ENCODE measurements at regions not wholly inside any gene's neighbourhood (a gene's known extent, or its start where the extent isn't known, plus 50 kb on each side); places are given as distances from the start of the nearest gene placed in this dataset.

DNA sequence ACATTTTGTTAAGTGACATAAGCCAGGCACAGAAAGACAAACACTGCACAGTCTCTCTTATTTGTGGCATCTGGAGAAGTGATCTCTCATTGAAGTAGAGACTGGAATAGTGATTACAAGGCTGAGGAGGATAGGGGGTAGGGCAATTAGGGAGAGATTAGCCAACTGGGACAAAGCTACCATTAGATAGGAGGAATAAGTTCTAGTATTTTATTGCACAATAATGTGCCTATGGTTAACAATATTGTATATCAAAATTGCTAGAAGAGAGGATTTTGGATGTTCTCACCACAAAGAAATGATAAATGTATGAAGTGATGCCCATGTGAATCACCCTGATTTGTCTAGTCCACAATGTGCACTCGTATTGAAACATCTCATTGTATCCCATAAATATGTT, 281.8 kb downstream of the MTRR start:
- Histone ChIP-seq H3K27ac (ENCODE audit: low read depth, low read length) (no peak overlapping the region), H3K36me3 (ENCODE audit: control insufficient read depth, insufficient read depth, low read length) (no peaks in the 10 kb centered on the region), H3K4me3 (ENCODE audit: low read length) (no peak overlapping the region), H3K9me3 (ENCODE audit: control insufficient read depth, low read length) (no peaks in the 10 kb centered on the region), H3K4me1 (ENCODE audit: control insufficient read depth, insufficient read depth, low read length) (no peaks in the 10 kb centered on the region), H3K27me3 (ENCODE audit: control insufficient read depth, insufficient read depth, low read length, poor library complexity, severe bottlenecking) (no peaks in the 10 kb centered on the region), H3K9ac (ENCODE audit: extremely low read depth, low read length, poor library complexity, severe bottlenecking) (no peak overlapping the region)
- TF ChIP-seq, protein P1, sequence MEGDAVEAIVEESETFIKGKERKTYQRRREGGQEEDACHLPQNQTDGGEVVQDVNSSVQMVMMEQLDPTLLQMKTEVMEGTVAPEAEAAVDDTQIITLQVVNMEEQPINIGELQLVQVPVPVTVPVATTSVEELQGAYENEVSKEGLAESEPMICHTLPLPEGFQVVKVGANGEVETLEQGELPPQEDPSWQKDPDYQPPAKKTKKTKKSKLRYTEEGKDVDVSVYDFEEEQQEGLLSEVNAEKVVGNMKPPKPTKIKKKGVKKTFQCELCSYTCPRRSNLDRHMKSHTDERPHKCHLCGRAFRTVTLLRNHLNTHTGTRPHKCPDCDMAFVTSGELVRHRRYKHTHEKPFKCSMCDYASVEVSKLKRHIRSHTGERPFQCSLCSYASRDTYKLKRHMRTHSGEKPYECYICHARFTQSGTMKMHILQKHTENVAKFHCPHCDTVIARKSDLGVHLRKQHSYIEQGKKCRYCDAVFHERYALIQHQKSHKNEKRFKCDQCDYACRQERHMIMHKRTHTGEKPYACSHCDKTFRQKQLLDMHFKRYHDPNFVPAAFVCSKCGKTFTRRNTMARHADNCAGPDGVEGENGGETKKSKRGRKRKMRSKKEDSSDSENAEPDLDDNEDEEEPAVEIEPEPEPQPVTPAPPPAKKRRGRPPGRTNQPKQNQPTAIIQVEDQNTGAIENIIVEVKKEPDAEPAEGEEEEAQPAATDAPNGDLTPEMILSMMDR (conservative IDR thresholded peaks at IDR 0.05) = no peak
- DNase-seq = no peak
- Mint-ChIP-seq H3K36me3 (ENCODE audit: low read depth) (no peaks in the 10 kb centered on the region), H3K27ac (no peak overlapping the region), H3K27me3 (ENCODE audit: insufficient read depth) (no peaks in the 10 kb centered on the region), H3K4me1 (no peaks in the 10 kb centered on the region), H3K9me3 (peaks cover 4% of the 10 kb centered on the region), H3K4me3 (no peak overlapping the region)
- WGBS, 2 experiments (ENCODE audit: insufficient coverage in 1 of 2, insufficient read length in 1 of 2) = 100% methylated on average over 1 of the region's 1 CpG; no CpG with 5 or more reads in 1 of the 2 experiments

- no peaks in the 10 kb centered on the region for H3K36me3 Mint-ChIP-seq (ENCODE audit: low read depth)
- 80 to 89% methylated on average over 3 of the region's 3 CpGs for WGBS, 2 experiments (ENCODE audit: insufficient coverage in 1 of 2, insufficient read length in 1 of 2)
- Histone ChIP-seq H3K27ac (ENCODE audit: low read depth, low read length) (no peak overlapping the region), H3K4me3 (ENCODE audit: low read length) (no peak overlapping the region), H3K9ac (ENCODE audit: extremely low read depth, low read length, poor library complexity, severe bottlenecking) (no peak overlapping the region), H3K27me3 (ENCODE audit: control insufficient read depth, insufficient read depth, low read length, poor library complexity, severe bottlenecking) (no peaks in the 10 kb centered on the region), H3K9me3 (ENCODE audit: control insufficient read depth, low read length) (no peaks in the 10 kb centered on the region), H3K36me3 (ENCODE audit: control insufficient read depth, insufficient read depth, low read length) (no peaks in the 10 kb centered on the region), H3K4me1 (ENCODE audit: control insufficient read depth, insufficient read depth, low read length) (no peaks in the 10 kb centered on the region)
- H3K27ac Mint-ChIP-seq = no peak overlapping the region
- no peaks in the 10 kb centered on the region for H3K9me3 Mint-ChIP-seq
- TF ChIP-seq, protein P1 (conservative IDR thresholded peaks at IDR 0.05) = no peak
- H3K27me3 Mint-ChIP-seq (ENCODE audit: insufficient read depth) = no peaks in the 10 kb centered on the region
- DNase-seq = no peak
- no peaks in the 10 kb centered on the region for H3K4me1 Mint-ChIP-seq
- no peak overlapping the region for H3K4me3 Mint-ChIP-seq
Measured at GRCh38 chr5:8156706-8157105, 287.8 kb downstream of the MTRR start.

- 88 to 96% methylated on average over 5 to 7 of the region's 7 CpGs for WGBS, 2 experiments (ENCODE audit: insufficient coverage in 1 of 2, insufficient read length in 1 of 2)
- no peak overlapping the region for H3K4me3 Mint-ChIP-seq
Measured at GRCh38 chr5:8157320-8157822, 288.4 kb downstream of the MTRR start.

More at GRCh38 chr5:8157320-8157822, 288.4 kb downstream of the MTRR start:
- H3K4me1 ChIP-seq (ENCODE audit: control insufficient read depth, insufficient read depth, low read length) = no peaks in the 10 kb centered on the region
- no peak overlapping the region for H3K9ac ChIP-seq (ENCODE audit: extremely low read depth, low read length, poor library complexity, severe bottlenecking)
- no peaks in the 10 kb centered on the region for H3K27me3 ChIP-seq (ENCODE audit: control insufficient read depth, insufficient read depth, low read length, poor library complexity, severe bottlenecking)
- no peak for DNase-seq
- H3K36me3 Mint-ChIP-seq (ENCODE audit: low read depth) = no peaks in the 10 kb centered on the region
- no peak overlapping the region for H3K27ac Mint-ChIP-seq
- no peak overlapping the region for H3K4me3 ChIP-seq (ENCODE audit: low read length)
- no peaks in the 10 kb centered on the region for H3K4me1 Mint-ChIP-seq
- TF ChIP-seq, protein P1 (conservative IDR thresholded peaks at IDR 0.05) = no peak
- no peaks in the 10 kb centered on the region for H3K27me3 Mint-ChIP-seq (ENCODE audit: insufficient read depth)
- no peaks in the 10 kb centered on the region for H3K9me3 ChIP-seq (ENCODE audit: control insufficient read depth, low read length)
- H3K9me3 Mint-ChIP-seq = no peaks in the 10 kb centered on the region
- H3K36me3 ChIP-seq (ENCODE audit: control insufficient read depth, insufficient read depth, low read length) = no peaks in the 10 kb centered on the region
- H3K27ac ChIP-seq (ENCODE audit: low read depth, low read length) = no peak overlapping the region

All from endodermal cell (in vitro differentiated cells).